ENCODE measurements at regions not wholly inside any gene's neighbourhood (a gene's known extent, or its start where the extent isn't known, plus 50 kb on each side); places are given as distances from the start of the nearest gene placed in this dataset.

- ATAC-seq (replicated peaks; ENCODE audit: extremely low read depth, poor library complexity, severe bottlenecking) (no peak), DNase-seq (ENCODE audit: low spot score in 2 of 2) (no peak)
- Mint-ChIP-seq H3K4me1 (no peaks in the 10 kb centered on the region), H3K27me3 (peaks cover 70% of the 10 kb centered on the region), H3K27ac (ENCODE audit: low read depth) (no peak overlapping the region), H3K9me3 (no peaks in the 10 kb centered on the region), H3K4me3 (no peak overlapping the region), H3K36me3 (ENCODE audit: insufficient read depth) (peaks cover 2% of the 10 kb centered on the region)
These were observed 110.2 kb downstream of the MATN1 start for GRCh38 chr1:30613188-30613587.

GRCh38 chr1:30612536-30613065 is 110.8 kb downstream of the MATN1 start:
- no peak overlapping the region for H3K27ac Mint-ChIP-seq (ENCODE audit: low read depth)
- no peaks in the 10 kb centered on the region for H3K4me1 Mint-ChIP-seq
- no peak overlapping the region for H3K4me3 Mint-ChIP-seq
- DNase-seq (ENCODE audit: low spot score in 2 of 2) (no peak), ATAC-seq (replicated peaks; ENCODE audit: extremely low read depth, poor library complexity, severe bottlenecking) (no peak)
- H3K36me3 Mint-ChIP-seq (ENCODE audit: insufficient read depth) = peaks cover 2% of the 10 kb centered on the region
- H3K9me3 Mint-ChIP-seq = no peaks in the 10 kb centered on the region
- H3K27me3 Mint-ChIP-seq = peaks cover 75% of the 10 kb centered on the region

GRCh38 chr1:30611741-30612309 is 111.6 kb downstream of the MATN1 start:
- H3K4me3 Mint-ChIP-seq = no peak overlapping the region

GRCh38 chr1:30610917-30611316 is 112.5 kb downstream of the MATN1 start:
- Mint-ChIP-seq H3K4me1 (no peaks in the 10 kb centered on the region), H3K27ac (ENCODE audit: low read depth) (no peak overlapping the region), H3K27me3 (peaks cover 74% of the 10 kb centered on the region), H3K9me3 (no peaks in the 10 kb centered on the region), H3K4me3 (no peak overlapping the region), H3K36me3 (ENCODE audit: insufficient read depth) (peaks cover 2% of the 10 kb centered on the region)
- DNase-seq (ENCODE audit: low spot score in 2 of 2) = no peak
- ATAC-seq (replicated peaks; ENCODE audit: extremely low read depth, poor library complexity, severe bottlenecking) = no peak

More at GRCh38 chr1:30611741-30612309, 111.6 kb downstream of the MATN1 start:
- DNase-seq (ENCODE audit: low spot score in 2 of 2) (no peak), ATAC-seq (replicated peaks; ENCODE audit: extremely low read depth, poor library complexity, severe bottlenecking) (no peak)
- no peaks in the 10 kb centered on the region for H3K9me3 Mint-ChIP-seq
- H3K27ac Mint-ChIP-seq (ENCODE audit: low read depth) = no peak overlapping the region
- no peaks in the 10 kb centered on the region for H3K4me1 Mint-ChIP-seq
- peaks cover 2% of the 10 kb centered on the region for H3K36me3 Mint-ChIP-seq (ENCODE audit: insufficient read depth)
- H3K27me3 Mint-ChIP-seq = peaks cover 74% of the 10 kb centered on the region

GRCh38 chr1:30609999-30610345 is 113.4 kb downstream of the MATN1 start:
- no peak overlapping the region for H3K4me3 Mint-ChIP-seq
- no peaks in the 10 kb centered on the region for H3K9me3 Mint-ChIP-seq
- no peak overlapping the region for H3K27ac Mint-ChIP-seq (ENCODE audit: low read depth)
- H3K27me3 Mint-ChIP-seq = peaks cover 74% of the 10 kb centered on the region
- DNase-seq (ENCODE audit: low spot score in 2 of 2) (no peak), ATAC-seq (replicated peaks; ENCODE audit: extremely low read depth, poor library complexity, severe bottlenecking) (no peak)
- H3K36me3 Mint-ChIP-seq (ENCODE audit: insufficient read depth) = peaks cover 2% of the 10 kb centered on the region
- no peaks in the 10 kb centered on the region for H3K4me1 Mint-ChIP-seq

- DNase-seq (ENCODE audit: low spot score in 2 of 2) (no peak), ATAC-seq (replicated peaks; ENCODE audit: extremely low read depth, poor library complexity, severe bottlenecking) (no peak)
- Mint-ChIP-seq H3K27me3 (peaks cover 72% of the 10 kb centered on the region), H3K4me1 (no peaks in the 10 kb centered on the region), H3K36me3 (ENCODE audit: insufficient read depth) (peaks cover 2% of the 10 kb centered on the region), H3K4me3 (no peak overlapping the region), H3K9me3 (no peaks in the 10 kb centered on the region), H3K27ac (ENCODE audit: low read depth) (no peak overlapping the region)
These were observed 113.9 kb downstream of the MATN1 start for GRCh38 chr1:30609336-30609998.

GRCh38 chr1:30607723-30608122 is 115.7 kb downstream of the MATN1 start:
- no peak for DNase-seq (ENCODE audit: low spot score in 2 of 2)
- no peaks in the 10 kb centered on the region for H3K9me3 Mint-ChIP-seq
- peaks cover 2% of the 10 kb centered on the region for H3K36me3 Mint-ChIP-seq (ENCODE audit: insufficient read depth)
- no peak overlapping the region for H3K27ac Mint-ChIP-seq (ENCODE audit: low read depth)
- H3K4me3 Mint-ChIP-seq = no peak overlapping the region
- H3K4me1 Mint-ChIP-seq = no peaks in the 10 kb centered on the region
- H3K27me3 Mint-ChIP-seq = peaks cover 68% of the 10 kb centered on the region
- ATAC-seq (replicated peaks; ENCODE audit: extremely low read depth, poor library complexity, severe bottlenecking) = no peak

GRCh38 chr1:30606166-30606565 is 117.2 kb downstream of the MATN1 start:
- no peak for DNase-seq (ENCODE audit: low spot score in 2 of 2)
- H3K4me3 Mint-ChIP-seq = no peak overlapping the region
- H3K27me3 Mint-ChIP-seq = peaks cover 70% of the 10 kb centered on the region
- no peak for ATAC-seq (replicated peaks; ENCODE audit: extremely low read depth, poor library complexity, severe bottlenecking)
- H3K4me1 Mint-ChIP-seq = no peaks in the 10 kb centered on the region
- no peaks in the 10 kb centered on the region for H3K36me3 Mint-ChIP-seq (ENCODE audit: insufficient read depth)
- no peaks in the 10 kb centered on the region for H3K9me3 Mint-ChIP-seq
- no peak overlapping the region for H3K27ac Mint-ChIP-seq (ENCODE audit: low read depth)

GRCh38 chr1:30605441-30605920 is 117.9 kb downstream of the MATN1 start:
- ATAC-seq (replicated peaks; ENCODE audit: extremely low read depth, poor library complexity, severe bottlenecking) = no peak
- no peaks in the 10 kb centered on the region for H3K36me3 Mint-ChIP-seq (ENCODE audit: insufficient read depth)
- H3K27me3 Mint-ChIP-seq = peaks cover 74% of the 10 kb centered on the region
- H3K9me3 Mint-ChIP-seq = no peaks in the 10 kb centered on the region
- no peak for DNase-seq (ENCODE audit: low spot score in 2 of 2)
- no peaks in the 10 kb centered on the region for H3K4me1 Mint-ChIP-seq
- no peak overlapping the region for H3K4me3 Mint-ChIP-seq
- H3K27ac Mint-ChIP-seq (ENCODE audit: low read depth) = no peak overlapping the region

GRCh38 chr1:30604801-30605440 is 118.5 kb downstream of the MATN1 start:
- H3K9me3 Mint-ChIP-seq = no peaks in the 10 kb centered on the region
- H3K4me1 Mint-ChIP-seq = no peaks in the 10 kb centered on the region
- no peak for DNase-seq (ENCODE audit: low spot score in 2 of 2)
- H3K4me3 Mint-ChIP-seq = no peak overlapping the region
- ATAC-seq (replicated peaks; ENCODE audit: extremely low read depth, poor library complexity, severe bottlenecking) = no peak
- peaks cover 74% of the 10 kb centered on the region for H3K27me3 Mint-ChIP-seq
- no peaks in the 10 kb centered on the region for H3K36me3 Mint-ChIP-seq (ENCODE audit: insufficient read depth)
- no peak overlapping the region for H3K27ac Mint-ChIP-seq (ENCODE audit: low read depth)

GRCh38 chr1:30603081-30603858 is 120.1 kb downstream of the MATN1 start:
- Mint-ChIP-seq H3K27ac (ENCODE audit: low read depth) (no peak overlapping the region), H3K27me3 (peaks cover 69% of the 10 kb centered on the region), H3K4me1 (no peaks in the 10 kb centered on the region), H3K4me3 (no peak overlapping the region), H3K9me3 (no peaks in the 10 kb centered on the region), H3K36me3 (ENCODE audit: insufficient read depth) (no peaks in the 10 kb centered on the region)
- no peak for DNase-seq (ENCODE audit: low spot score in 2 of 2)
- no peak for ATAC-seq (replicated peaks; ENCODE audit: extremely low read depth, poor library complexity, severe bottlenecking)

- H3K4me3 Mint-ChIP-seq = no peak overlapping the region
- DNase-seq (ENCODE audit: low spot score in 2 of 2) (no peak), ATAC-seq (replicated peaks; ENCODE audit: extremely low read depth, poor library complexity, severe bottlenecking) (no peak)
- H3K9me3 Mint-ChIP-seq = no peaks in the 10 kb centered on the region
- H3K4me1 Mint-ChIP-seq = no peaks in the 10 kb centered on the region
- peaks cover 62% of the 10 kb centered on the region for H3K27me3 Mint-ChIP-seq
- H3K36me3 Mint-ChIP-seq (ENCODE audit: insufficient read depth) = no peaks in the 10 kb centered on the region
- no peak overlapping the region for H3K27ac Mint-ChIP-seq (ENCODE audit: low read depth)
These were observed 121.9 kb downstream of the MATN1 start for GRCh38 chr1:30601316-30602085.
